Activated CD8-positive, alpha-beta T cell treated with anti-CD3 and anti-CD28 coated beads for 36 hours (primary cell): ENCODE measurements at regions not wholly inside any gene's neighbourhood (a gene's known extent, or its start where the extent isn't known, plus 50 kb on each side); places are given as distances from the start of the nearest gene placed in this dataset.
"Not testable (repeated sequence)": the region's sequence is repeated elsewhere in the genome, so short reads cannot be mapped to it uniquely, and the experiment has no call there.

ENCODE experiments used
- ATAC-seq: fragments of 200-7000 bp; cut with Tn5 transposase; one replicate; pipeline ENCODE4 v1.10.0; 2021; ENCODE audit warnings: mild to moderate bottlenecking, moderate library complexity
- CTCF ChIA-PET: fragments of 350-600 bp; sonication (Branson Sonifier 250); formaldehyde crosslinking; loops from one replicate; lab custom pipeline; 2021; ENCODE audit warnings: antibody characterized with exemption; lab: Charles Lee
- POLR2A ChIA-PET: fragments of 350-600 bp; sonication (Branson Sonifier 250); formaldehyde crosslinking; loops from one replicate; lab custom pipeline; 2021; ENCODE audit warnings: antibody characterized with exemption; lab: Charles Lee
- DNase-seq: peaks from one replicate; pipeline ENCODE4 v3.0.0-alpha.2; 2020
- H3K27ac Mint-ChIP-seq: one replicate; pipeline ENCODE4 v1.8.0; 2021; ENCODE audit warnings: mild to moderate bottlenecking, mixed read lengths
- H3K27me3 Mint-ChIP-seq: one replicate; pipeline ENCODE4 v1.8.0; 2021; ENCODE audit warnings: mixed read lengths
- H3K36me3 Mint-ChIP-seq: one replicate; pipeline ENCODE4 v1.8.0; 2021; ENCODE audit warnings: low read depth, mixed read lengths
- H3K4me1 Mint-ChIP-seq: one replicate; pipeline ENCODE4 v1.8.0; 2021; ENCODE audit warnings: low read depth, mixed read lengths
- H3K4me3 Mint-ChIP-seq: one replicate; pipeline ENCODE4 v1.8.0; 2021; ENCODE audit warnings: mild to moderate bottlenecking, moderate library complexity, mixed read lengths
- H3K9me3 Mint-ChIP-seq: one replicate; pipeline ENCODE4 v1.8.0; 2021; ENCODE audit warnings: mixed read lengths
- CTCF ChIP-seq: fragments of 200-600 bp; IDR thresholded peaks from one replicate; pipeline ENCODE4 v1.8.0; 2022; ENCODE audit warnings: antibody characterized with exemption, mild to moderate bottlenecking
- intact Hi-C: fragments of 100-400 bp; cut with micrococcal nuclease; formaldehyde crosslinking; loops from one replicate; pipeline ENCODE4 v1.10.0; 2022

- CTCF ChIA-PET, result interaction anchor here (1.6 to 2.9 kb wide), 2 partner anchors 8 to 9 kb away, joined by 4 to 14 read pairs; no protein-coding TSS in a partner anchor
- H3K4me1 Mint-ChIP-seq, result no peaks in the 10 kb centered on the region
- peaks cover 7% of the 10 kb centered on the region for H3K27me3 Mint-ChIP-seq
Measured at GRCh38 chr13:78129359-78129758, 210.7 kb upstream of the EDNRB start.

GRCh38 chr13:78121459-78122348 lies 203.1 kb upstream of the EDNRB start:
- intact Hi-C loops, result loop anchor here (2.0 kb wide), 1 partner anchor 343 kb away; no protein-coding TSS in a partner anchor
- H3K27ac Mint-ChIP-seq, result no peak overlapping the region
- POLR2A ChIA-PET, result interaction anchor here (0.7 kb wide), 1 partner anchor 344 kb away, joined by 3 read pairs; no protein-coding TSS in a partner anchor
- peaks cover 3% of the 10 kb centered on the region for H3K4me1 Mint-ChIP-seq
- no peak overlapping the region for H3K4me3 Mint-ChIP-seq
- peaks cover 3% of the 10 kb centered on the region for H3K9me3 Mint-ChIP-seq
- ATAC-seq, result peak; percentile 53
- no peaks in the 10 kb centered on the region for H3K36me3 Mint-ChIP-seq
- CTCF ChIA-PET, result interaction anchor here (0.6 to 3.7 kb wide), 41 partner anchors 9 to 857 kb away, joined by 3 to 39 read pairs (median 4); no protein-coding TSS in a partner anchor
- H3K27me3 Mint-ChIP-seq, result peaks cover 14% of the 10 kb centered on the region
- peak; percentile 86 for TF ChIP-seq CTCF
- DNase-seq, result peak; percentile 63

More at GRCh38 chr13:78129359-78129758, 210.7 kb upstream of the EDNRB start:
- intact Hi-C loops, result no loop called here
- H3K27ac Mint-ChIP-seq, result no peak overlapping the region
- no peak for TF ChIP-seq CTCF
- H3K36me3 Mint-ChIP-seq, result no peaks in the 10 kb centered on the region
- no peaks in the 10 kb centered on the region for H3K9me3 Mint-ChIP-seq
- POLR2A ChIA-PET, result no interaction called here
- H3K4me3 Mint-ChIP-seq, result no peak overlapping the region
- ATAC-seq (no peak), DNase-seq (no peak)

GRCh38 chr13:78121001-78121400 lies 202.4 kb upstream of the EDNRB start:
- DNase-seq (no peak), ATAC-seq (no peak)
- H3K27ac Mint-ChIP-seq, result no peak overlapping the region
- no peak overlapping the region for H3K4me3 Mint-ChIP-seq
- no peaks in the 10 kb centered on the region for H3K36me3 Mint-ChIP-seq
- no peak for TF ChIP-seq CTCF
- intact Hi-C loops, result loop anchor here (2.0 kb wide), 1 partner anchor 342 kb away; no protein-coding TSS in a partner anchor
- POLR2A ChIA-PET, result no interaction called here
- peaks cover 3% of the 10 kb centered on the region for H3K4me1 Mint-ChIP-seq
- H3K9me3 Mint-ChIP-seq, result peaks cover 6% of the 10 kb centered on the region
- H3K27me3 Mint-ChIP-seq, result peaks cover 16% of the 10 kb centered on the region
- CTCF ChIA-PET, result interaction anchor here (0.6 to 3.7 kb wide), 42 partner anchors 9 to 857 kb away, joined by 3 to 39 read pairs (median 4); no protein-coding TSS in a partner anchor

GRCh38 chr13:78120144-78120543 lies 201.5 kb upstream of the EDNRB start:
- intact Hi-C loops, result loop anchor here (2.0 kb wide), 1 partner anchor 341 kb away; no protein-coding TSS in a partner anchor
- POLR2A ChIA-PET, H3K36me3 Mint-ChIP-seq, H3K4me1 Mint-ChIP-seq, DNase-seq, ATAC-seq, H3K27ac Mint-ChIP-seq, H3K4me3 Mint-ChIP-seq, H3K9me3 Mint-ChIP-seq: not testable (repeated sequence)
- peaks cover 16% of the 10 kb centered on the region for H3K27me3 Mint-ChIP-seq
- CTCF ChIA-PET, result interaction anchor here (1.1 to 3.7 kb wide), 5 partner anchors 14 to 343 kb away, joined by 3 to 39 read pairs (median 13); no protein-coding TSS in a partner anchor

- POLR2A ChIA-PET, H3K9me3 Mint-ChIP-seq, DNase-seq, H3K4me3 Mint-ChIP-seq, H3K36me3 Mint-ChIP-seq, CTCF ChIA-PET, intact Hi-C loops, ATAC-seq, H3K4me1 Mint-ChIP-seq, H3K27ac Mint-ChIP-seq: not testable (repeated sequence)
- H3K27me3 Mint-ChIP-seq, result peaks cover 16% of the 10 kb centered on the region
Measured at GRCh38 chr13:78117070-78117469, 198.4 kb upstream of the EDNRB start.
